K562 (cell line): ENCODE measurements at regions not wholly inside any gene's neighbourhood (a gene's known extent, or its start where the extent isn't known, plus 50 kb on each side); places are given as distances from the start of the nearest gene placed in this dataset.

Source experiments
- ATAC-seq: fragments of 200-7000 bp; cut with Tn5 transposase; 3 replicates; pipeline ENCODE4 v1.9.1; 2020; ENCODE audit warnings: moderate library complexity
- BruUV-seq: library from RNA; stranded (reverse); fragments of 400-500 nt; replicated peaks from 2 replicates; lab custom pipeline; 2021; lab: Mats Ljungman, UMichigan
- CTCF ChIA-PET: fragments of 300-600 bp; formaldehyde crosslinking; extraction: SDS; loops from one replicate; lab custom pipeline; 2021; ENCODE audit warnings: low intra/inter-chr PET ratio; lab: Yijun Ruan, JAX
- POLR2A ChIA-PET: fragments of 300-600, 350-650 bp; sonication (Branson Sonifier 250); formaldehyde crosslinking; extraction: SDS; loops from one replicate; lab custom pipeline; 2021; ENCODE audit warnings: antibody characterized with exemption, inconsistent platforms; lab: Yijun Ruan, JAX
- DNase-seq, 4 experiments: peaks; one replicate each; pipeline versions ENCODE4 v3.0.0 to v3.0.0-alpha.2; 2011 to 2018; ENCODE audit warnings: low spot score in 3 of 4, mixed read lengths in 3 of 4; ENCODE audit errors: extremely low read depth in 1 of 4
- FAIRE-seq: peaks from 2 replicates; lab custom pipeline; 2011; peaks lifted over from hg19 to GRCh38; lab: Jason Lieb, UNC
- H2AFZ ChIP-seq: 2 replicates; pipeline ENCODE4 v1.6.0; 2011; ENCODE audit warnings: low read depth, low read length, control low read depth, inconsistent platforms
- H3K27ac ChIP-seq: fragments of 200-600 bp; 3 replicates; pipeline ENCODE4 v1.8.0; 2011; ENCODE audit warnings: low read depth, mild to moderate bottlenecking, control low read depth, inconsistent platforms, low read length, moderate library complexity, mixed read lengths; ENCODE audit errors: extremely low read depth
- H3K27me3 ChIP-seq, 2 experiments: fragments of 300-600 bp in 1 of 2; 2 replicates in 1 of 2; 3 replicates in 1 of 2; pipeline versions ENCODE4 v1.6.0 to v1.8.0; 2011; ENCODE audit warnings: inconsistent platforms in 2 of 2, low read length in 2 of 2, mild to moderate bottlenecking in 1 of 2, mixed read lengths in 1 of 2, moderate library complexity in 1 of 2; ENCODE audit not compliant: control insufficient read depth in 2 of 2, insufficient read depth in 2 of 2
- H3K36me3 ChIP-seq: fragments of 300-600 bp; 3 replicates; pipeline ENCODE4 v1.8.0; 2011; ENCODE audit warnings: mild to moderate bottlenecking, low read length, inconsistent platforms; ENCODE audit not compliant: control insufficient read depth, insufficient read depth
- H3K4me1 ChIP-seq, 2 experiments: fragments of 200-600 bp in 1 of 2; replicated peaks in 1 of 2; 2 replicates in 1 of 2; 3 replicates in 1 of 2; pipeline versions ENCODE4 v1.5.1 to v1.8.0; 2011; ENCODE audit warnings: inconsistent platforms in 2 of 2, low read length in 2 of 2, mild to moderate bottlenecking in 1 of 2, mixed read lengths in 1 of 2, moderate library complexity in 1 of 2; ENCODE audit not compliant: control insufficient read depth in 2 of 2, insufficient read depth in 2 of 2
- H3K4me2 ChIP-seq: 2 replicates; pipeline ENCODE4 v1.6.1; 2011; ENCODE audit warnings: low read length, control low read depth, inconsistent platforms, mixed read lengths; ENCODE audit not compliant: insufficient read depth
- H3K4me3 ChIP-seq: fragments of 200-600 bp; sonication (generic), shearing (Covaris generic); 2 replicates; pipeline ENCODE4 v1.5.1; 2016; ENCODE audit warnings: control low read depth, inconsistent platforms
- H3K79me2 ChIP-seq: fragments of 200-600 bp; 3 replicates; pipeline ENCODE4 v1.8.0; 2011; ENCODE audit warnings: low read length, inconsistent platforms; ENCODE audit not compliant: control insufficient read depth, insufficient read depth
- H3K9ac ChIP-seq, 2 experiments: 2 replicates each; pipeline versions ENCODE4 v1.6.0 to v1.6.1; 2011; ENCODE audit warnings: low read depth in 2 of 2, low read length in 2 of 2, control low read depth in 1 of 2, inconsistent platforms in 1 of 2, mild to moderate bottlenecking in 1 of 2, mixed read lengths in 1 of 2; ENCODE audit not compliant: insufficient read depth in 1 of 2
- H3K9me1 ChIP-seq: one replicate; pipeline ENCODE4 v1.6.0; 2011; ENCODE audit warnings: inconsistent platforms, mild to moderate bottlenecking, low read length, moderate library complexity; ENCODE audit not compliant: control insufficient read depth, insufficient read depth
- H3K9me3 ChIP-seq: replicated peaks from 2 replicates; pipeline ENCODE4 v1.5.1; 2011; ENCODE audit warnings: low read depth, low read length, inconsistent platforms; ENCODE audit not compliant: control insufficient read depth, insufficient read depth
- H4K20me1 ChIP-seq: replicated peaks from 2 replicates; pipeline ENCODE4 v1.6.1; 2011; ENCODE audit warnings: low read length, inconsistent platforms, mixed read lengths; ENCODE audit not compliant: control insufficient read depth, insufficient read depth
- ASH1L ChIP-seq: fragments of 450-650 bp; IDR thresholded peaks from 2 replicates; pipeline ENCODE4 v1.6.1; 2018; ENCODE audit warnings: borderline replicate concordance, mild to moderate bottlenecking, low read depth; ENCODE audit not compliant: partially characterized antibody
- CREB1 ChIP-seq, 2 experiments: sonication (generic) in 1 of 2; formaldehyde crosslinking in 1 of 2; IDR thresholded peaks; 2 replicates each; pipeline versions ENCODE4 v1.6.1 to v1.8.0; 2012 to 2022; ENCODE audit warnings: inconsistent platforms in 1 of 2, mild to moderate bottlenecking in 1 of 2, missing genetic modification reagents in 1 of 2, moderate library complexity in 1 of 2
- ELF4 ChIP-seq: fragments of 450-650 bp; formaldehyde crosslinking; IDR thresholded peaks from 2 replicates; pipeline ENCODE4 v1.4.0; 2022; ENCODE audit warnings: missing genetic modification characterization
- GATA2 ChIP-seq: sonication (generic); formaldehyde crosslinking; IDR thresholded peaks from 2 replicates; pipeline ENCODE4 v1.4.0; 2020; ENCODE audit warnings: mild to moderate bottlenecking, missing genetic modification reagents
- HDAC6 ChIP-seq: IDR thresholded peaks from 2 replicates; pipeline ENCODE4 v1.6.1; 2012; ENCODE audit warnings: low read depth, mild to moderate bottlenecking, control low read depth, inconsistent platforms, low read length, moderate library complexity
- HNRNPLL ChIP-seq: fragments of 200-400 bp; formaldehyde crosslinking; IDR thresholded peaks from 2 replicates; pipeline ENCODE4 v1.6.1; 2017; ENCODE audit warnings: low read length, low read depth, mild to moderate bottlenecking; ENCODE audit not compliant: poor library complexity, severe bottlenecking
- IRF1 ChIP-seq: sonication (generic); formaldehyde crosslinking; IDR thresholded peaks from 2 replicates; pipeline ENCODE4 v1.8.0; 2022; ENCODE audit warnings: missing genetic modification reagents, mild to moderate bottlenecking, borderline replicate concordance
- MTF1 ChIP-seq: fragments of 250-450 bp; sonication (Bioruptor Pico); IDR thresholded peaks from 2 replicates; pipeline ENCODE4 v1.9.0; 2021; ENCODE audit warnings: moderate library complexity, mild to moderate bottlenecking, inconsistent platforms, borderline replicate concordance
- NFRKB ChIP-seq: fragments of 450-650 bp; IDR thresholded peaks from 2 replicates; pipeline ENCODE4 v1.6.1; 2016; ENCODE audit warnings: low read depth
- NR4A1 ChIP-seq, 2 experiments: fragments of 250-450 bp in 1 of 2; fragments of 450-650 bp in 1 of 2; sonication (Bioruptor Pico) in 1 of 2; IDR thresholded peaks; 2 replicates each; pipeline versions ENCODE4 v1.4.0 to v1.6.1; 2016 to 2020; ENCODE audit warnings: mild to moderate bottlenecking in 2 of 2, missing compliant biosample characterization in 1 of 2, missing genetic modification characterization in 1 of 2, moderate library complexity in 1 of 2
- PTBP1 ChIP-seq: fragments of 200-400 bp; formaldehyde crosslinking; IDR thresholded peaks from 2 replicates; pipeline ENCODE4 v1.6.1; 2017; ENCODE audit warnings: low read depth, low read length
- SAP30 ChIP-seq: fragments of 200-600 bp; sonication (generic); IDR thresholded peaks from 2 replicates; pipeline ENCODE4 v1.6.1; 2012; ENCODE audit warnings: borderline replicate concordance, low read depth, mild to moderate bottlenecking, moderate library complexity, low read length, control low read depth, inconsistent platforms; ENCODE audit not compliant: insufficient read depth, poor library complexity, severe bottlenecking
- SOX6 ChIP-seq: fragments of 450-650 bp; IDR thresholded peaks from 2 replicates; pipeline ENCODE4 v1.6.1; 2014; ENCODE audit warnings: mild to moderate bottlenecking
- ZNF175 ChIP-seq: fragments of 200-800 bp; sonication (Bioruptor generic); IDR thresholded peaks from 2 replicates; pipeline ENCODE4 v1.6.1; 2016; ENCODE audit warnings: low read depth, mild to moderate bottlenecking, missing genetic modification characterization, missing compliant biosample characterization
- ZNF232 ChIP-seq: sonication (generic); formaldehyde crosslinking; IDR thresholded peaks from 2 replicates; pipeline ENCODE4 v1.8.0; 2022; ENCODE audit warnings: mild to moderate bottlenecking, missing genetic modification reagents
- ZNF280A ChIP-seq: fragments of 450-650 bp; IDR thresholded peaks from 2 replicates; pipeline ENCODE4 v1.6.1; 2018; ENCODE audit warnings: mild to moderate bottlenecking, low read depth; ENCODE audit not compliant: partially characterized antibody
- ZNF57 ChIP-seq: fragments of 450-650 bp; formaldehyde crosslinking; IDR thresholded peaks from 2 replicates; pipeline ENCODE4 v1.4.0; 2020; ENCODE audit warnings: mild to moderate bottlenecking, moderate library complexity
- WGBS: fragments of 100-300 bp; shearing (Covaris generic); methylation state at CpG from one replicate; pipeline ENCODE4 v1.1.6; 2016; ENCODE audit warnings: low coverage, mixed read lengths; ENCODE audit not compliant: insufficient coverage; ENCODE audit errors: missing lambda C conversion rate; 5-methylcytosine and 5-hydroxymethylcytosine counted together
- in situ Hi-C: fragments of 300-500 bp; cut with MboI; formaldehyde crosslinking; loops from 4 replicates; pipeline ENCODE4 v1.15.0; 2018; ENCODE audit warnings: inconsistent platforms, mixed read lengths
- intact Hi-C: fragments of 100-400 bp; cut with micrococcal nuclease; formaldehyde crosslinking; loops from 2 replicates; pipeline ENCODE4 v1.14.2; 2022

- CTCF ChIA-PET, result no interaction called here
- Histone ChIP-seq H3K36me3 (no peaks in the 10 kb centered on the region), H2AFZ (no peak overlapping the region), H3K9me3 (no peaks in the 10 kb centered on the region), H3K4me3 (no peak overlapping the region), H4K20me1 (no peaks in the 10 kb centered on the region), H3K9ac (no peak overlapping the region), H3K9me1 (no peaks in the 10 kb centered on the region), H3K4me2 (no peak overlapping the region), H3K27me3 (no peaks in the 10 kb centered on the region), H3K27ac (no peak overlapping the region), H3K4me1 (no peaks in the 10 kb centered on the region), H3K79me2 (no peaks in the 10 kb centered on the region)
- no TSS peak for BruUV-seq
- WGBS, result 3% methylated on average over 3 of the region's 3 CpGs
- ATAC-seq (no peak), DNase-seq (no peak), FAIRE-seq (no peak)
- in situ Hi-C loops (no loop called here), intact Hi-C loops (no loop called here)
- TF ChIP-seq GATA2 (CRISPR knock-in tag) (no peak), ELF4 (CRISPR knock-in tag) (no peak), HNRNPLL (no peak), MTF1 (no peak), ZNF232 (CRISPR knock-in tag) (no peak), ZNF175 (CRISPR knock-in tag) (no peak), SOX6 (no peak), HDAC6 (no peak), ZNF57 (no peak), NR4A1 (CRISPR knock-in tag; IDR thresholded peaks at IDR 0.05) (no peak), NR4A1 (tag; IDR thresholded peaks at IDR 0.05) (no peak), IRF1 (CRISPR knock-in tag) (no peak), PTBP1 (no peak), NFRKB (no peak), SAP30 (no peak), ASH1L (no peak), ZNF280A (no peak), CREB1 (IDR thresholded peaks at IDR 0.05) (no peak), CREB1 (CRISPR knock-in tag; IDR thresholded peaks at IDR 0.05) (no peak)
- POLR2A ChIA-PET, result no interaction called here
Measured at GRCh38 chr13:56314765-56315164, 826.0 kb upstream of the PRR20A start.
